Stimulated activated effector memory CD8-positive, alpha-beta T cell treated with anti-CD3 and anti-CD28 coated beads, Interleukin-12 subunit alpha, Interleukin-12 subunit beta, amount 100 ng/mL, for 72 hours (primary cell): ENCODE measurements at regions not wholly inside any gene's neighbourhood (a gene's known extent, or its start where the extent isn't known, plus 50 kb on each side); places are given as distances from the start of the nearest gene placed in this dataset.

ENCODE experiments used
- ATAC-seq: fragments of 150-1000 bp; cut with Tn5 transposase; 2 replicates; pipeline ENCODE4 v1.10.0; 2021
- DNase-seq, 2 donors: peaks; one replicate each; pipeline ENCODE4 v3.0.0; 2021 to 2022; ENCODE audit warnings: low spot score in 2 of 2
- H3K27ac Mint-ChIP-seq: one replicate; pipeline ENCODE4 v1.8.0; 2022; ENCODE audit warnings: mild to moderate bottlenecking, mixed read lengths
- H3K36me3 Mint-ChIP-seq: one replicate; pipeline ENCODE4 v1.8.0; 2022; ENCODE audit warnings: mild to moderate bottlenecking, mixed read lengths
- H3K4me1 Mint-ChIP-seq: one replicate; pipeline ENCODE4 v1.8.0; 2022; ENCODE audit warnings: mixed read lengths
- H3K4me3 Mint-ChIP-seq: one replicate; pipeline ENCODE4 v1.8.0; 2022; ENCODE audit warnings: mild to moderate bottlenecking, mixed read lengths
- H3K9me3 Mint-ChIP-seq: one replicate; pipeline ENCODE4 v1.8.0; 2022; ENCODE audit warnings: mixed read lengths

- Mint-ChIP-seq H3K4me3 (no peak overlapping the region), H3K27ac (no peak overlapping the region), H3K9me3 (no peaks in the 10 kb centered on the region)
Measured at GRCh38 chr1:223048026-223048425, 95.0 kb downstream of the TLR5 start.

GRCh38 chr1:223052462-223052861, 90.6 kb downstream of the TLR5 start:
- no peak overlapping the region for H3K4me3 Mint-ChIP-seq
- ATAC-seq (no peak), DNase-seq (no peak)
- H3K9me3 Mint-ChIP-seq, result no peaks in the 10 kb centered on the region
- no peaks in the 10 kb centered on the region for H3K36me3 Mint-ChIP-seq
- H3K4me1 Mint-ChIP-seq, result no peaks in the 10 kb centered on the region
- no peak overlapping the region for H3K27ac Mint-ChIP-seq

More at GRCh38 chr1:223048026-223048425, 95.0 kb downstream of the TLR5 start:
- DNase-seq (no peak), ATAC-seq (no peak)
- Mint-ChIP-seq H3K36me3 (no peaks in the 10 kb centered on the region), H3K4me1 (no peaks in the 10 kb centered on the region)

GRCh38 chr1:223052931-223053330, 90.1 kb downstream of the TLR5 start:
- no peak for ATAC-seq
- H3K9me3 Mint-ChIP-seq, result no peaks in the 10 kb centered on the region
- no peak overlapping the region for H3K4me3 Mint-ChIP-seq
- H3K27ac Mint-ChIP-seq, result no peak overlapping the region
- no peaks in the 10 kb centered on the region for H3K4me1 Mint-ChIP-seq
- no peak for DNase-seq
- no peaks in the 10 kb centered on the region for H3K36me3 Mint-ChIP-seq

GRCh38 chr1:223056802-223057201, 86.2 kb downstream of the TLR5 start:
- Mint-ChIP-seq H3K27ac (no peak overlapping the region), H3K9me3 (no peaks in the 10 kb centered on the region), H3K36me3 (no peaks in the 10 kb centered on the region), H3K4me3 (no peak overlapping the region), H3K4me1 (no peaks in the 10 kb centered on the region)
- ATAC-seq (no peak), DNase-seq (no peak)

GRCh38 chr1:223057569-223058093, 85.4 kb downstream of the TLR5 start:
- ATAC-seq (no peak), DNase-seq (no peak)
- H3K4me3 Mint-ChIP-seq, result no peak overlapping the region
- H3K27ac Mint-ChIP-seq, result no peak overlapping the region
- no peaks in the 10 kb centered on the region for H3K9me3 Mint-ChIP-seq
- no peaks in the 10 kb centered on the region for H3K36me3 Mint-ChIP-seq
- H3K4me1 Mint-ChIP-seq, result no peaks in the 10 kb centered on the region
